Left ventricle myocardium superior (tissue), 1 donor: ENCODE measurements at regions not wholly inside any gene's neighbourhood (a gene's known extent, or its start where the extent isn't known, plus 50 kb on each side); places are given as distances from the start of the nearest gene placed in this dataset.
"Not testable (repeated sequence)": the region's sequence is repeated elsewhere in the genome, so short reads cannot be mapped to it uniquely, and the experiment has no call there.

ENCODE experiments used
- ATAC-seq: fragments of 200-7000 bp; cut with Tn5 transposase; one replicate; pipeline ENCODE4 v1.9.1; 2020; ENCODE audit warnings: mild to moderate bottlenecking, moderate library complexity
- DNase-seq: peaks from one replicate; pipeline ENCODE4 v3.0.0-alpha.2; 2020
- intact Hi-C: fragments of 100-400 bp; cut with micrococcal nuclease; formaldehyde crosslinking; loops from one replicate; pipeline ENCODE4 v1.11.0; 2022
- donor health status: DM: no; HTN: yes; CAD: no; lungs with severe emphysema.

GRCh38 chr14:58912287-58912686 is 274.5 kb downstream of the DACT1 start:
- no peak for ATAC-seq
- intact Hi-C loops: no loop called here

GRCh38 chr14:58912799-58913432 is 275.2 kb downstream of the DACT1 start:
- DNase-seq: no peak
- intact Hi-C loops: no loop called here
- ATAC-seq: no peak

More at GRCh38 chr14:58912287-58912686, 274.5 kb downstream of the DACT1 start:
- DNase-seq: no peak

GRCh38 chr14:58914279-58914855 is 274.1 kb upstream of the DAAM1 start:
- DNase-seq (no peak), ATAC-seq (no peak)

GRCh38 chr14:58915646-58916045 is 272.8 kb upstream of the DAAM1 start:
- DNase-seq (no peak), ATAC-seq (no peak)
- intact Hi-C loops: no loop called here

More at GRCh38 chr14:58914279-58914855, 274.1 kb upstream of the DAAM1 start:
- intact Hi-C loops: no loop called here

- no peak for ATAC-seq
- DNase-seq: no peak
- intact Hi-C loops: no loop called here
Observed at GRCh38 chr14:58918066-58918738, 270.3 kb upstream of the DAAM1 start.

- intact Hi-C loops: no loop called here
- DNase-seq (no peak), ATAC-seq (no peak)
Observed at GRCh38 chr14:58919217-58919616, 269.2 kb upstream of the DAAM1 start.

GRCh38 chr14:58920230-58920629 is 268.2 kb upstream of the DAAM1 start:
- no peak for DNase-seq
- ATAC-seq: no peak
- intact Hi-C loops: no loop called here

GRCh38 chr14:58922201-58922940 is 266.1 kb upstream of the DAAM1 start:
- DNase-seq, intact Hi-C loops, ATAC-seq: not testable (repeated sequence)

GRCh38 chr14:58923751-58924405 is 264.6 kb upstream of the DAAM1 start:
- no peak for ATAC-seq
- intact Hi-C loops: no loop called here
- DNase-seq: no peak

- intact Hi-C loops: no loop called here
- no peak for ATAC-seq
- no peak for DNase-seq
Observed at GRCh38 chr14:58941629-58942028, 246.8 kb upstream of the DAAM1 start.

GRCh38 chr14:58942516-58942915 is 246.0 kb upstream of the DAAM1 start:
- DNase-seq (no peak), ATAC-seq (no peak)
- intact Hi-C loops: no loop called here

- DNase-seq: no peak
- intact Hi-C loops: no loop called here
- no peak for ATAC-seq
Observed at GRCh38 chr14:58944343-58944967, 244.0 kb upstream of the DAAM1 start.

- intact Hi-C loops: no loop called here
- DNase-seq (no peak), ATAC-seq (no peak)
Observed at GRCh38 chr14:58944968-58945356, 243.5 kb upstream of the DAAM1 start.

- intact Hi-C loops: no loop called here
- ATAC-seq: no peak
- no peak for DNase-seq
Observed at GRCh38 chr14:58946431-58946830, 242.0 kb upstream of the DAAM1 start.

- ATAC-seq (no peak), DNase-seq (no peak)
- intact Hi-C loops: no loop called here
Observed at GRCh38 chr14:58947156-58947555, 241.3 kb upstream of the DAAM1 start.

GRCh38 chr14:58947814-58948445 is 240.5 kb upstream of the DAAM1 start:
- no peak for ATAC-seq
- intact Hi-C loops: no loop called here

GRCh38 chr14:58950555-58950954 is 237.9 kb upstream of the DAAM1 start:
- intact Hi-C loops: no loop called here
- DNase-seq (no peak), ATAC-seq (no peak)

More at GRCh38 chr14:58947814-58948445, 240.5 kb upstream of the DAAM1 start:
- no peak for DNase-seq

- intact Hi-C loops: no loop called here
- ATAC-seq: no peak
- no peak for DNase-seq
Observed at GRCh38 chr14:58951143-58951542, 237.3 kb upstream of the DAAM1 start.

- DNase-seq (no peak), ATAC-seq (no peak)
- intact Hi-C loops: no loop called here
Observed at GRCh38 chr14:58954052-58954451, 234.4 kb upstream of the DAAM1 start.
